Epithelial cell of prostate (primary cell): ENCODE measurements at regions not wholly inside any gene's neighbourhood (a gene's known extent, or its start where the extent isn't known, plus 50 kb on each side); places are given as distances from the start of the nearest gene placed in this dataset.

Source experiments
- DNase-seq: peaks from one replicate; pipeline ENCODE4 v3.0.0-alpha.2; 2011; ENCODE audit warnings: low read depth, low spot score
- H3K27ac ChIP-seq: fragments of 450-650 bp; 2 replicates; pipeline ENCODE4 v1.5.1; 2017; ENCODE audit warnings: mild to moderate bottlenecking

DNA sequence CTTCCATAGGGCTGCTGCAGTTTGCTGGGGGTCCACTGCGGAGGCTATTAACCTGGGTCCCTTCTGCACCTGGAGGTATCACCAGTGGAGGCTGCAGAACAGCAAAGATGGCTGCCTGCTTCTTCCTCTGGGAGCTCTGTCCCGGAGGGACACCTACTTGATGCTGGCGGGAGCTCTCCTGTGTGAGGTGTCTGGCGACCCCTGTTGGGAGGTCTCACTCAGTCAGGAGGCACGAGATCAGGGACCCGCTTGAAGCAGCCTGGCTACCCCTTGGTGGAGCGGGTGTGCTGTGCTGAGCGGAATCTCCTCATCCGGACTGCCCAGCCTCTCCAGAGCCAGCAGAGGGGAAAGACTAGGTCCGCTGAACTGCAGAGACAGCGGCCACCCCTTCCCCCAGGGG lies 56.0 kb upstream of the CTXND1 start:
- no peak for DNase-seq
- H3K27ac ChIP-seq: no peak overlapping the region

DNA sequence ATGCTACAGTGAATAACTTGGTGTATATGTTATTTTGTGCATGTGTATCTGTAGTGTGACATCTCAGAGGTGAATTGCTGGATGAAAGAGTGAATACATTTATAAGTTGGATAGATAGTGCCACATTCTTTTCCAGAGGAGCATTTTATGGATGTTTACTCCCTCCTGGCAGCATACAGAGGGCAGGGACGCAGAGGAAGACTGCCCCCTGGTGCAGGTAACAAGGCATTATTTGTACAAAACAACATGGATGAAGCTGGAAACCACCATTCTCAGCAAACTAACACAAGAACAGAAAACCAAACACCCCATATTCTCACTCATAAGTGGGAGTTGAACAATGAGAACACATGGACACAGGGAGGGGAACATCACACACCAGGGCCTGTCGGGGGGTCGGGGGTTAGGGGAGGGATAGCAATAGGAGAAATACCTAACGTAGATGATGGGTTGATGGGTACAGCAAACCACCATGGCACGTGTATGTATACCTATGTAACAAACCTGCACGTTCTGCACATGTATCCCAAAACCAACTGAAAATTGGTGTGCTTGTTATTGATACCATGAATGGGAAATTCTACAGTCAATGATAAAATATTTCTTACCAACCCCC lies 57.9 kb upstream of the CTXND1 start:
- H3K27ac ChIP-seq: no peak overlapping the region
- peak; percentile 1 for DNase-seq

DNA sequence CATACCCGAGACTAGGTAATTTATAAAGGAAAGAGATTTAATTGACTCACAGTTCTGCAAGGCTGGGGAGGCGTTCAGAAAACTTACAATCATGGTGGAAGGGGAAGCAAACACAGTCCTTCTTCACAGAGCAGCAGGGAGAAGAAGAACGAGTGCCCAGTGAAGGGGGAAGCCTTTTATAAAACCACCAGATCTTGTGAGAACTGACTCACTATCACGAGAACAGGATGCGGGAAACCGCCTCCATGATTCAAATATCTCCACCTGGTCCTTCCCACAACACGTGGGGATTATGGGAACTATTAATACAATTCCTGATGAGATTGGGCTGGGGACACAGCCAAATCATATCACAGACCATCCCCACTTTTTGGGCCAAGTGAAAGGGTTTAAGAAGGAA lies 58.8 kb upstream of the CTXND1 start:
- no peak overlapping the region for H3K27ac ChIP-seq
- no peak for DNase-seq

DNA sequence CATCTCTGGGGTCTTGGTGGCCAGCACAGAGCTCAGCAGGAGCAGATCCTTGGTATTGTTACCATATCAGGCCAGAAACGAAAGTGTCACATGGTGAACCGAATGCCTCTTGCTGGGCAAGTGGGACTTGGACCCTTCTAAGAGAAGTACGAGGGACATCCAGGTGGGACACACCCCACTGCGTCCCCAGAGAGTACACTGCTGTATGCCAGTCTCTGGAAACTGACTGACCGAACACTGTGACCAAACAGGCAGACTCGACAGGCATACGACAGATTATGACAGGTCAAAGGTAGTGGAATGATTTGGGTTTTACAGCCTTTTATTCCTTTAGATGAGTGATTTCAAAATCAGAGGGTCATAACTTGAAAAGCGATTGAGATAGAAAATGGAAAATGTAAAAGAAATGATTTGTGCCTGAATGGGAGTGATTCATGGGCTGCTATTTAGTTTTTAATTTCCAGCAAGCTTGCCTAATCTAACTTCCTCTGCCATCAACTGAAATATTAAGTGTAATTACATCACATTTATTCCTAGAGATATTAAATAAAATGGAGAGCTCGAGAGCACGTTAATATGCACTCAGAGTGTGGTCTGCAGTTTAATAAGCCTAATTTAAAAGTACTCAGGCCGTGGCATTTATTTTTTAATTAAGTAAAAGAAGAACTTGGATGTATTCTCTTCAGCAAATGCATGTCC lies 63.4 kb upstream of the CTXND1 start:
- H3K27ac ChIP-seq: no peak overlapping the region
- DNase-seq: no peak

DNA sequence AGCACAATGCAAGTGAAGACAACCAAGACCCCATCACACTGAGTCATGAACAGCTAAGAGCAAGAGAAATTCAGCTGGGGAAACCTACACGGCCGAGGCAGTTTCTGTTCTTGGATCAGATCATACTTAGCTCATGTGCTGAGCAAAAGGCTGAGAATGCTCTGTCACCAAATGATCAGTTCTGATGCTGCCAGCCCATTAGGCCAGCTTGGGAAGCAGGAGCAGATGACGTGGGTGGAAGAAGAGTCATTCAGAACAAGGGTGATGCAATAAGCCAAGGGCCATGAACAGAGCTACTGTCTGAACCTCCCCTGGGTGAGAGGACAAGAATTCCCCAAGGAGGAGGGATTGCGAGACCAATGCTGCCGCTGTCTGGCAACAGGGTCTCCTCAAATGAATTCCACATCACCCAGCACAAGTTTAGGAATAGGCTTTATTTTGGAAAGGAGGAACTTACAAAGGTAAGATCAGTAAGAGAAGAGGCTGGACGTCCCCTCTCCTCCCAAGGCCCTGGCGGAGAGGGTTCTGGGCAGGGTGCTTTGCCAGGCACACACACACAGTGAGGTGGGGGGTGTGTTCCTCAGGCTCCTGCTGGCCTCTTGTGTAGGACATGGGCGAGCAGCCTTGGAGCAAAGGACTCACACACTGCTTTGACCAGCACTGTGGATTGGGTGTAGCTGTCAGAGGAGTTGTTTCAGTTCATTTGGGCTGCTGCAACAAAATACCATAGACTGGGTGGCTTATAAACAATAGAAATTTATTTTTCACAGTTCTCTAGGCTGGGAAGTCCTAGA lies 65.6 kb upstream of the CTXND1 start:
- DNase-seq: peak; percentile 50
- H3K27ac ChIP-seq: peak overlapping the region; percentile 51

DNA sequence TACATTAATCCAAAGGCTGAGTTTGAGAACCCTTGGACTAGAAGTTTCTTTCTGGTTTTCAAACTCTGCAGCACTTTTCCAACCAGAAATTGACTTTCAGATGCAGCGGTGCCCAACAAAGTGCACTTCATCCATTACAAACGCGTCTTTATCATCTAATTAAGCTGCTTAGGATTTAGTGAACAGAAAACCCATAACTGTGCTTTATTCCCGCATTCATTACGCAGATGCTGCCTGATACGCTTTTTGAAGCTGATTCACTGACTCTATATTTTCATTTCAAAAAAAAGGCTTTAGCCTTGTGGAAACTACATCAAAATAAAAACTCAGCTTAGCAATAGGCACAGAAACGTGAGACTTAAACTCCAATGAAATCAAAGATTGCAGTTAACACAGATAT lies 69.8 kb upstream of the CTXND1 start:
- H3K27ac ChIP-seq: no peak overlapping the region
- DNase-seq: no peak

DNA sequence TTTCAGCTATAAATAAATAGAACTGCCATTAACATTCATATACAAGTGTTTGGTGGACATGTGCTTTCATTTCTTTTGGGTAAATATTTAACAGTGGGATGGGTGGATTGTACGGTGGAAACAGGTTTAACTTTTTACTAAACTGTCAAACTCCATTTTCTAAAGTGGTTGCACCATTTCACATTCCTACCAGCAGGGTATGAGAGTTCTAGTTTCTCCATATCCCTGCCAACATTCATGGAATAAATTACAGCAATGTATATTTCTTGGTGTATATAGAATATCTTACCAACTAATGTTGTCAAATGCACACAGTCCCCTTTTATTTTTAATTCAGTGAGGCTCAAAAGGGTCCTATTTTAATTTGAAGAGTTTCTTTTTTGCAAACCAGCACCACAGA lies 71.3 kb upstream of the CTXND1 start:
- no peak overlapping the region for H3K27ac ChIP-seq
- no peak for DNase-seq

DNA sequence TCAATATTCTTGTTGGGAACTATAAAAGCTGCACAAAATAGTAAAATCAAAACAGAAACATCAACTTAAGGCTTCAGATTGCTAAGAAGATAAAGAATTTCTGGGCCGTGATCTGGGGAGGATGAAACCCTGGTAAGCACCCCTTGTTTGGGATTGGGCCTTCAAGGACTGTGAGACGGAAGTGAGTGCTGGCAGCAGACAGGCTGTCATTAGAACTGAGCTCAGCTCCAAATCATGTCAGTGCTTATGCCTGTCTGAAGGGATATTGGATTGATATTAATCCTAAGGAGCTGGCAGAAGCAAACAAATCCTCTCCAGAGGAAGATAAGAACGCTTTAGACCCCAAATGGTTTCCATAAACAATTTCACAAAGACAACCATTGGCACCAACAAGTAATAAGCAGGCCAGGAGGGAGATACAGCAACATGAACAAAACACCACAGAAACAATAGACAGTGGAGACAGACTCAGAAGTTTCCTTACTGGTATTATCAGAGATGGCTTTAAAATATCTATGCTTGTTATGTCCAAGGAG lies 72.6 kb upstream of the CTXND1 start:
- no peak overlapping the region for H3K27ac ChIP-seq
- DNase-seq: no peak

DNA sequence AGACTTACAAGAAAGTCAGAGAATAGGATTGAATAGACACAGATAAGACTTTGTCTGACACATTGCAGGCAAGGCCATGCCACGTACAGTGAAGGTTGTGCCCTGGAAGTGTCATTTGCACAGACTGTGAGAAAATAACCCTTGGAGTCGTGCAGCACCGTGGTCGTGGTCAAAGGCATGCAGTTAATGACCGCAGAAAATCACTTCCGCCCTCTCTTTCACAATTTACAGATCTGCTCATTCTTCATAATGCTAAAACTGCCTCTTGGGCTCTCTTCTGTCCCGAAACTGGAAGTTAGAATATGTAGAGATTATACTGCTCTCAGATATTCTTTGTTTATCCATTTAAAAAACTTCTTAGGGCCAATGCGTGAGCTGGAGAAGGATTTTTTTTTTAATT lies 73.2 kb upstream of the CTXND1 start:
- DNase-seq: no peak
- no peak overlapping the region for H3K27ac ChIP-seq

DNA sequence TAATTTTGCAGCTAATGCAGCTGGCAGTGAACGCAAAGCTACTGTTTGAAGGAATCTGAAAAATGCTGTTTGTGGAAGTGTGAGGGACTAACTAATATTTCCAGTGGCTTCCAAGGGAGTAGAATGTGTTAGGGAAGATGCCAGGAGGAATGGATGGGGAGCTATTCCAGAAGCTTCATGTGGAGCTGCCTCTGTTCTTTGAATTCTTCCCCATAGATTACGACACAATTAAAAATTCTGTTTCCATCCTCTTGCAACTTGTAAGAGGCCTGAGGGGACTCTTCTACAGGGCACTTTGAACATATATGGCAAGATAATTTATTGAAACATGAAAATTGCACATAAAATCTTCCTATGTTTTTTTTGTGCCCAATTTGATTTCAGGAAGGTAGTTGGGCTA lies 74.3 kb upstream of the CTXND1 start:
- no peak overlapping the region for H3K27ac ChIP-seq
- DNase-seq: no peak

DNA sequence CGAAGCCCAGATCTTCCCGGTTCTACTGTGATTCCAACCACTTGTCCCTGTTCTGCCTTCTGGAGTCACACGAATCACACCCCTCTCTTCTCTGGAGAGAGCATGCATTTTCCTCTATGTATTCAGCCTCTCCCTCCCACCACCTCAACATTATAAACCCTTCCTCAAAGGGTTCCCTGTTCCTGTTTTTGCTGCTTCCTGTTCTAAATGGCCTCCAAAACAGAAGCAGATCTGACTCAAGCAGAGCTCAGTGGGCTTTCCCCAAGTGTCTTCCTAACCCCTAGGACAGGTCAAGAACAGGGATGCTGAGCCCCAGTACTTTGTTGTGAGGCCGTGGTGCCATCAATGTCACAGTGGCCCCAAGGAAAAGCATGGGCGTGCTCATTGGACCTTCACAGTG lies 75.7 kb upstream of the ARNT2 start:
- DNase-seq: no peak
- H3K27ac ChIP-seq: no peak overlapping the region

DNA sequence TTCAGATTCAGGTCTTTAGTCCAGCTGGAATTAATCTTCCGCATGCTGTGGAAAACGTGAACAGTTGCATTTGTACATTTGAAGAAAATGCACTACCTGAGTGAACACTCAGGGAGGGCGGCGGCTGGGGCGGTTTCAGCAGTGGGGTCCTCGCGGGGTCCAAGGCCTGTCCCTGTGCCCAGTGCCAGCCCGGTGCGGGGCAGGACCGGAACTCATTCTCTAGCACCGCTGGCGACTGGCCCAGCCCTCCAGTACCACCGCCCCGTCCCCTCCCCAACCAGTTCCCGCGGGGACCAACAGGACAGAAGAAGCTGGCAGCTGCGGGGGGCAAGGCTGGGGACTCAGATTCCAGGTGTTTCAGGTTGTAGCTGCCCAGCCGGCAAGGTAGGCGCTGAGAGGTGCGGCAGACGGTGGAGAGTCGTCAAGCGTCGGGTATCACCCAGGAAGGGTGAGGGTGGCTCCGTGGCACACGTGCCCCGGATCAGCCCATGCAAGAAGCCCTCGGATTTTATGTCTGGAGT lies 72.2 kb upstream of the ARNT2 start:
- no peak overlapping the region for H3K27ac ChIP-seq
- DNase-seq: no peak

DNA sequence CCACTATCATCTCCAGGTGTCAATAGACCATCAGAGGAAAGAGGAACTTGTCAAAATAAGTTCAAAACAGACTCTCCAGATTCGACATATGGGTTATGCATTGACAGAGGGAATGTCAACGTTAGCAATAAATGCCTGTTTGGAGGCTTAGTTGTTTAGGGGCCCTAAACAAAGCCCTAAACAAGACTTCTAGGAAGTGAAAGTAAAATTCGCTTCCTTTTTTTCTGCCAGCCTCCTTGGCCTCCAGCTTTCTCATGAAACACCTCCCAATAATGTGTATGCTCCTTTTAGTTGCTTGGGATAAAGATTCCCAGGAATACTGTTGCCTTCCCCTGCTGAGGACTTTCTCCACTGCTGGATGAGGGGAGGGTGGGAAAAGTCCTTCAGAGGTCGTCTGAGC lies 70.9 kb upstream of the ARNT2 start:
- no peak for DNase-seq
- H3K27ac ChIP-seq: no peak overlapping the region

DNA sequence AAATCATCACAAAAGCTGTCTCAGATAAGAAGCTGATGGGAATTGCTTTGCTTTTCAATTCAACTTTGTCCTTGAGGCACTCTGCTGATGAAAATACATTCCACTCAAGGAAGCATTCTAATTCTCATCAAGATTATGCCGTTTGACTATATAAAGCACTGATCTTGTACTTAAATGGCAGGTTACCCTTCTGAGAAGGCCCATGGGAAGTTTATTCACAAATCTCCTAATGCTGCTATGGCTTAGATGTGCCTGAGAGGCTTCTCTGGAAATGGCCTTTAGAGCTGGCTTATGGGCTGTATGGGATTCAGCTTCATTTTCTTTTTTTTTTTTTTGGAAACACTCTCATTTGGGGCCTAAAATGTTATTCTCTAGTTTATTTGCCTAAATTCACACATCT lies 69.7 kb upstream of the ARNT2 start:
- no peak overlapping the region for H3K27ac ChIP-seq
- no peak for DNase-seq

DNA sequence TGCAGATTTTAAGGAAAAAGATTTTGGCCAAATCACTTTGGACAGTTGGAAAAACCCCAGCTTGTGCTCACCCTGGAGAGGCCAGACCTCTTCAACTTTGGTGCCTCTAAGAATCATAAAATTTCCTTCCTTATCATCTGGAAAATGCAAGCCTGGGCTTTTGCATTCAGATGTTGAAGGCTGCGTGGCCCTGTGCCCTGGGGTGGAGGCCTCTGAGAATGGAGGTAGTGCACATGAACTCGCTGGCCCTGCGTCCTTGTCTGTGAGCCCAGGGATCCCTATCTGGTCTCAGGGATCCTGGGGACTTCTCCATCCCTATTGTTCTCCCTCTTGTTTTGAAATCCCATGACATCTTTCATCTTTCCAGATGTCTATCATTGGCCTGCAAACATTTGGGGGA lies 64.6 kb upstream of the ARNT2 start:
- H3K27ac ChIP-seq: no peak overlapping the region
- DNase-seq: no peak

DNA sequence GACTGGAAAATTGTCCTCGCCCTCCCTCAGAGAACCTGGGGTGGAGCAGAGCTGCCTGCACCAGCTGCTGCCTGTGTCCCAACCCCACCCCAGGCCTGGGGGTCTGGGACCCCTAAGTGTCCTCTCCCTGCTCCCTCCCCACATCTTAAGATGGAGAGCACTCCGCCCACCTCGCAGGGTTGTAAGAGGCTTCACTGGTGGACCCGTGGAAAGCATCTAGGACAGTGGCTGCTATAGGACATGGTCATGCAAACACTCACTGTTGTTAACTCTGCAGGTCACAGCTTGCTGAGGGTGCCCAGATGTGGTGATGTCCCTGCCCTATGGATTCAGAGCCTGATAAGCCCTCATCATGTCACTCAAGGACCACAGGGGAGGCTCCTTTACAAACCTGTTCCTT lies 62.0 kb upstream of the ARNT2 start:
- no peak for DNase-seq
- H3K27ac ChIP-seq: no peak overlapping the region

DNA sequence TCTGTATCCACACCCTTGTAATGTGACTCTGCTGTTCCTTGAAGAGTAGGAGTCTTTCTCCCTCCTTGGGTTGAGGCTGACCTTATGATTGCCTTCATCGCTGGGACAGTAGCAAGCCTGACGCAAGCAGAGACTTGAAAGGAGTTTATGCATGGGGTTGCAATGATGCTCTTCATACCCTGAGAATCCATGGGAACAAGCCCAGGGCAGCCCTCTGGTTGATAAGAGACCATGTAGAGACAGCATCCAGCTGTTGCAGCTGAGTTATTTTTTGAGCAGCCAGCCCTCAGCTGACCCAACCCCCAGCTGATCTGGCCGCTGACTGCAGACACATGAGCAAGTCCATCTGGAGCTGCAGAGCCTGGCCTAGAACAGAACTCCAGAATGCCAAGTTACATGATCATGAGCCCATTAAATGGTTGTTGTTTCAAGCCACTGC lies 60.6 kb upstream of the ARNT2 start:
- no peak overlapping the region for H3K27ac ChIP-seq
- DNase-seq: no peak

DNA sequence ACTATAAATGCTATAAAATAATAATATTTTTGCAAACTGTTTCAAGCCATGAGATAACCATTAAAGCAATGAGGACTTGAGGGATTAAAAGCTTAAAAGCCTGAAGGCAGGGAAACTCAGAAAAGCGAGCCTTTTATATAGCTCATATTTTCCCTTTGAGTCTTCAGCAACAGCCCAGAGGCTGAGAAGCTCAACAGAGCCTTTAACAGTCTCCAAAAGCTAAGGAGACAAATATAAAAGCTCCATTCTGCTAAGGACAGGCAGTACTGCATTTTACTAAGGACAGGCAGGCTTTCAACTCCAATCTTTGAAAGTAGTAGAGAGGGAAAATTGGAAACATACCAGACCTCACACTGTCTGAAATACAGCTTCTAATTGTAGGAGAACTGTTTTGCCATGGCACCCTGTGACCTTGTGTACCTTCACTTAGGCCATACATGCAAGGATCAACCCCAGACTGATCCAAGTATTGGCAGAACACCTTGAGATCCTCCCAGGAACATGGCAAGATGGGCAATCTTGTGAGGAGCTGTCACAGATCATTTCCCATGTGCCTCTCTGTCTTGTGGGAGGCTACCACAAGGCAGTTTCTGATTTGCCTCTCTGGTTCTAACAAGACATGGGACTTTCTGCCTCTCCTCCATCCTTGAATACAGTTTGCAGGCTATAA lies 53.1 kb upstream of the ARNT2 start:
- DNase-seq: no peak
- H3K27ac ChIP-seq: no peak overlapping the region
